ENCODE measurements at regions not wholly inside any gene's neighbourhood (a gene's known extent, or its start where the extent isn't known, plus 50 kb on each side); places are given as distances from the start of the nearest gene placed in this dataset.

GRCh38 chr13:63010072-63010658, 1594.5 kb upstream of the PCDH20 start:
- no peak for TF ChIP-seq CTCF (IDR thresholded peaks at IDR 0.05)
- peaks cover 7% of the 10 kb centered on the region; the same call in 1 of the 2 replicates for H3K36me3 Mint-ChIP-seq (ENCODE audit: low read depth)
- H3K27ac Mint-ChIP-seq = no peak overlapping the region
- no peak for DNase-seq
- H3K4me3 Mint-ChIP-seq = no peak overlapping the region
- no peaks in the 10 kb centered on the region for H3K4me1 Mint-ChIP-seq (ENCODE audit: low read depth)
- peaks cover 54% of the 10 kb centered on the region for H3K9me3 Mint-ChIP-seq
- H3K27me3 Mint-ChIP-seq (ENCODE audit: insufficient read depth) = no peaks in the 10 kb centered on the region

- DNase-seq = no peak
- Mint-ChIP-seq H3K27ac (no peak overlapping the region), H3K9me3 (peaks cover 66% of the 10 kb centered on the region), H3K27me3 (ENCODE audit: insufficient read depth) (no peaks in the 10 kb centered on the region), H3K4me1 (ENCODE audit: low read depth) (no peaks in the 10 kb centered on the region), H3K36me3 (ENCODE audit: low read depth) (peaks cover 4% of the 10 kb centered on the region; the same call in 1 of the 2 replicates), H3K4me3 (no peak overlapping the region)
- TF ChIP-seq CTCF (IDR thresholded peaks at IDR 0.05) = no peak
Measured at GRCh38 chr13:63005625-63006024, 1590.0 kb upstream of the PCDH20 start.

GRCh38 chr13:62997696-62998095, 1582.0 kb upstream of the PCDH20 start:
- Mint-ChIP-seq H3K4me1 (ENCODE audit: low read depth) (no peaks in the 10 kb centered on the region), H3K36me3 (ENCODE audit: low read depth) (no peaks in the 10 kb centered on the region), H3K9me3 (peaks cover 64% of the 10 kb centered on the region), H3K27me3 (ENCODE audit: insufficient read depth) (no peaks in the 10 kb centered on the region), H3K4me3 (no peak overlapping the region), H3K27ac (no peak overlapping the region)
- DNase-seq = no peak
- TF ChIP-seq CTCF (IDR thresholded peaks at IDR 0.05) = no peak

GRCh38 chr13:62997038-62997599, 1581.5 kb upstream of the PCDH20 start:
- Mint-ChIP-seq H3K9me3 (peaks cover 61% of the 10 kb centered on the region), H3K27me3 (ENCODE audit: insufficient read depth) (no peaks in the 10 kb centered on the region), H3K27ac (no peak overlapping the region), H3K36me3 (ENCODE audit: low read depth) (no peaks in the 10 kb centered on the region), H3K4me3 (no peak overlapping the region), H3K4me1 (ENCODE audit: low read depth) (no peaks in the 10 kb centered on the region)
- no peak for TF ChIP-seq CTCF (IDR thresholded peaks at IDR 0.05)
- DNase-seq = no peak

GRCh38 chr13:62973804-62974203, 1558.2 kb upstream of the PCDH20 start:
- no peak overlapping the region for H3K4me3 Mint-ChIP-seq
- DNase-seq = no peak
- TF ChIP-seq CTCF (IDR thresholded peaks at IDR 0.05) = no peak
- peaks cover 43% of the 10 kb centered on the region for H3K9me3 Mint-ChIP-seq
- H3K27me3 Mint-ChIP-seq (ENCODE audit: insufficient read depth) = no peaks in the 10 kb centered on the region
- H3K4me1 Mint-ChIP-seq (ENCODE audit: low read depth) = no peaks in the 10 kb centered on the region
- no peak overlapping the region for H3K27ac Mint-ChIP-seq
- H3K36me3 Mint-ChIP-seq (ENCODE audit: low read depth) = no peaks in the 10 kb centered on the region
